HEK293T (cell line): ENCODE measurements at regions not wholly inside any gene's neighbourhood (a gene's known extent, or its start where the extent isn't known, plus 50 kb on each side); places are given as distances from the start of the nearest gene placed in this dataset.

Source experiments
- CTCF ChIA-PET: fragments of 350-600 bp; formaldehyde crosslinking; extraction: SDS; loops from one replicate; lab custom pipeline; 2021; ENCODE audit warnings: antibody characterized with exemption, inconsistent platforms; lab: Yijun Ruan, JAX
- POLR2A ChIA-PET: fragments of 350-600 bp; formaldehyde crosslinking; extraction: SDS; loops from one replicate; lab custom pipeline; 2020; ENCODE audit warnings: antibody characterized with exemption, inconsistent platforms; lab: Yijun Ruan, JAX
- DNase-seq: peaks from one replicate; pipeline ENCODE4 v3.0.0; 2012; ENCODE audit warnings: mixed read lengths; ENCODE audit errors: extremely low spot score
- ARNT ChIP-seq: fragments of 450-650 bp; IDR thresholded peaks from 2 replicates; pipeline ENCODE4 v1.6.1; 2017; ENCODE audit warnings: mild to moderate bottlenecking
- BHLHE40 ChIP-seq: fragments of 450-650 bp; IDR thresholded peaks from 2 replicates; pipeline ENCODE4 v1.6.1; 2016; ENCODE audit warnings: mild to moderate bottlenecking, moderate library complexity, borderline replicate concordance
- CTBP1 ChIP-seq: fragments of 450-650 bp; IDR thresholded peaks from 2 replicates; pipeline ENCODE4 v1.6.1; 2016; ENCODE audit warnings: borderline replicate concordance
- ELF4 ChIP-seq: fragments of 450-650 bp; IDR thresholded peaks from 2 replicates; pipeline ENCODE4 v1.6.1; 2017; ENCODE audit warnings: antibody characterized with exemption
- FOXA1 ChIP-seq: fragments of 450-650 bp; IDR thresholded peaks from 2 replicates; pipeline ENCODE4 v1.6.1; 2016; ENCODE audit warnings: mild to moderate bottlenecking
- FOXK2 ChIP-seq: fragments of 450-650 bp; IDR thresholded peaks from 2 replicates; pipeline ENCODE4 v1.6.1; 2016; ENCODE audit warnings: mild to moderate bottlenecking
- FOXM1 ChIP-seq: fragments of 450-650 bp; IDR thresholded peaks from 2 replicates; pipeline ENCODE4 v1.6.1; 2017; ENCODE audit warnings: mild to moderate bottlenecking, borderline replicate concordance
- HDGF ChIP-seq: fragments of 450-650 bp; IDR thresholded peaks from 2 replicates; pipeline ENCODE4 v1.6.1; 2017; ENCODE audit warnings: antibody characterized with exemption, borderline replicate concordance
- L3MBTL2 ChIP-seq: fragments of 450-650 bp; conservative IDR thresholded peaks from 2 replicates; pipeline ENCODE4 v1.6.1; 2016; ENCODE audit warnings: mild to moderate bottlenecking
- LEF1 ChIP-seq: fragments of 450-650 bp; IDR thresholded peaks from 2 replicates; pipeline ENCODE4 v1.6.1; 2017; ENCODE audit warnings: mild to moderate bottlenecking, borderline replicate concordance
- NFRKB ChIP-seq: fragments of 450-650 bp; IDR thresholded peaks from 2 replicates; pipeline ENCODE4 v1.6.1; 2016; ENCODE audit warnings: mild to moderate bottlenecking, moderate library complexity
- SP1 ChIP-seq: fragments of 450-650 bp; IDR thresholded peaks from 2 replicates; pipeline ENCODE4 v1.6.1; 2017
- SUZ12 ChIP-seq: fragments of 450-650 bp; IDR thresholded peaks from 2 replicates; pipeline ENCODE4 v1.6.1; 2016; ENCODE audit warnings: mild to moderate bottlenecking
- TARDBP ChIP-seq: fragments of 450-650 bp; IDR thresholded peaks from 2 replicates; pipeline ENCODE4 v1.6.1; 2016
- ZNF384 ChIP-seq: fragments of 450-650 bp; IDR thresholded peaks from 2 replicates; pipeline ENCODE4 v1.6.1; 2016
- TF ChIP-seq, protein P1 (sequence below): fragments of 450-650 bp; IDR thresholded peaks from 2 replicates; pipeline ENCODE4 v1.6.1; 2016

DNA sequence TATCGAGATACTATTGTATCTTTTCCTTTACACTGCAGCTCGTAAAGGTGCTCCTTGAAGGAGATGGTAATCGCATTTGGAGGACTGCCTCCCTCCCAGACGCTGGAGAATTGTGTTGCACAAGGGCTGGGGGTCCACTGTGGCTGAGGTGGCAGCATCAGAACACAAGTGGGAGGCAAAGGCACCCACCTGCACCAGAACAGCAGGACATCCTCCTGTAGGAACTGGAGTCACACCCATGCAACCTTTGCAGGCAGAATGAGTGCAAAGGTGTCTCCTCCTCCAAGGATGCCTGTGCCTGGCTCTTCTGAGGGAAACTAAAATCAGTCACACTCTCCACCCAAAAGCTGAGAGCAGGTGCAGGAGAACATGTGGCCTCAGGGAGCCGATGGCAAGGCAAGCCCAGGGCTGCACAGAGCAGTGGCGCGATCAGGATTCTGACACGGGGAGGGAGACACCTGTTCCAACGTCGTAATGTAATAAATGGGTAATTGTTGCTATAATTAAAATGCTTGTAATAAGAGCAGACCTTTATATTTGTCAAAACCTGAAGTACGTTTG, 1501.4 kb downstream of the TBC1D22A start:
- ChIA-PET POLR2A (no interaction called here), CTCF (no interaction called here)
- no peak for TF ChIP-seq FOXM1
- no peak for TF ChIP-seq L3MBTL2
- no peak for TF ChIP-seq CTBP1
- TF ChIP-seq, protein P1, sequence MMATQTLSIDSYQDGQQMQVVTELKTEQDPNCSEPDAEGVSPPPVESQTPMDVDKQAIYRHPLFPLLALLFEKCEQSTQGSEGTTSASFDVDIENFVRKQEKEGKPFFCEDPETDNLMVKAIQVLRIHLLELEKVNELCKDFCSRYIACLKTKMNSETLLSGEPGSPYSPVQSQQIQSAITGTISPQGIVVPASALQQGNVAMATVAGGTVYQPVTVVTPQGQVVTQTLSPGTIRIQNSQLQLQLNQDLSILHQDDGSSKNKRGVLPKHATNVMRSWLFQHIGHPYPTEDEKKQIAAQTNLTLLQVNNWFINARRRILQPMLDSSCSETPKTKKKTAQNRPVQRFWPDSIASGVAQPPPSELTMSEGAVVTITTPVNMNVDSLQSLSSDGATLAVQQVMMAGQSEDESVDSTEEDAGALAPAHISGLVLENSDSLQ, result no peak
- no peak for TF ChIP-seq HDGF
- no peak for TF ChIP-seq LEF1
- DNase-seq, result no peak

DNA sequence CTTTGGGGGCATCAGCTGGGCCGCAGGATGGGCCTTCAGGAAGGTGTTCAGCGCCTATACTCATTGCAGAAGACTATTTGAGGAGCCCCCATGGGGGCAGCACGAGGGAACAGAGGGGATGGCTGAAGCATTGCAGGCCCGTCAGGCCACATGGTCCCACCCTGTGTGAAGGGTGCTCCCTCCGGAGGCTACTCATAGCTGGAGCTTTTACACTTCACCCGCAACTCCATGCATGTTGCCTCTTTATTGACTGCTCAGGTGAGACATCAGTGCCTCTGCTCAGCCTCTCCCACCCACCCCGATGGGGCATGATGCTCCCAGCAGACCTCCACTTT, 1500.9 kb downstream of the TBC1D22A start:
- ChIA-PET POLR2A (no interaction called here), CTCF (no interaction called here)
- DNase-seq, result no peak
- TF ChIP-seq, protein P1, result no peak
- no peak for TF ChIP-seq CTBP1
- no peak for TF ChIP-seq HDGF
- TF ChIP-seq L3MBTL2, result no peak
- TF ChIP-seq NFRKB, result no peak
- TF ChIP-seq SUZ12, result no peak
- TF ChIP-seq FOXA1, result no peak
- no peak for TF ChIP-seq FOXK2
- TF ChIP-seq LEF1, result no peak
- TF ChIP-seq ELF4, result no peak
- TF ChIP-seq TARDBP, result no peak
- no peak for TF ChIP-seq FOXM1
- TF ChIP-seq ARNT, result no peak
- no peak for TF ChIP-seq BHLHE40
- TF ChIP-seq ZNF384, result no peak
- TF ChIP-seq SP1, result no peak

DNA sequence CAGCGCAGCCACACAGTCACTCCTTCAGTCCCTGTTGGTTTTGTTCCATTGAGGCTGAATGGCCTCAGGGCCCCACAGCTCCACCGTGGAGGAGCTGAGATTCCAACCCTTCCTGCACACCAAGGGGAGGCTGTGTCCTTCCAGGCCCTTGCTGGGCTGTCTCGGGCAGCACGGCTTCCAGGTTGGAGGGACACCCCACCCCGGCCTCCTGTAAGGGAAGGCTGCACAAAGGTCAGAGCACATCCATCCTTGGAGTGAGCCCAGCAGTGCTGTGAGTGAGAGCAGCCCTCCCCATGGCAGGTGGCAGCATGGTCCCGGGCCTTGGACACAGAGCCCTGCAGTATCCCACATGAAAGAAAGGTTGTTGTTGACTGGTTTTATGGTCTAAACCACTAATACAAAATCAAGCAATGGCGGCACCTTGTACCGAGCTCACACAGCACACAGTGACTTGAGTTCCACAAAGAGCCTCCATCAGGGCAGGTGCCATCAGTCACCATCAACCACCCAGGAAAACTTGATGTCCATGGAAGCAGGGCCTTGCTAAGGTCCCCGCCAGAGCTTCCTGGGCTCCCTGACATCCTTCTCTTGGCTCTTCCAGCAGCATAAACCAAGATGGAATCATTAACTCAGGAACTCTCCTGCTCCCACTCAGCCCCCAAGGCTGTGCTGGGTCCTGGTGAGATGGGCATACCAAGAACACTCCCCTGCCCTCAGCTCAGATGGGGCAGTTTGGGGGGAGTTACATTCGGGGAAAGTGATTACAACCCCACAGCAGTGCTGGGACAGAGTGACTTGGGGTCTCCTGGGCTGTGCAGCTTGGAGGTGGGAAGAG, 1500.4 kb downstream of the TBC1D22A start:
- CTCF ChIA-PET, result no interaction called here
- TF ChIP-seq FOXK2 (no peak), SUZ12 (no peak), HDGF (no peak), BHLHE40 (no peak), ARNT (no peak), SP1 (no peak), ELF4 (no peak), TARDBP (no peak), LEF1 (no peak)
- TF ChIP-seq, protein P1, result no peak
- DNase-seq, result no peak
- POLR2A ChIA-PET, result no interaction called here

- no peak for DNase-seq
- ChIA-PET CTCF (no interaction called here), POLR2A (no interaction called here)
- no peak for TF ChIP-seq FOXM1
- no peak for TF ChIP-seq ELF4
Observed at GRCh38 chr22:48261706-48262105, 1499.3 kb downstream of the TBC1D22A start.

- POLR2A ChIA-PET, result no interaction called here
Observed at GRCh38 chr22:48261048-48261621, 1498.7 kb downstream of the TBC1D22A start.

More at GRCh38 chr22:48261048-48261621, 1498.7 kb downstream of the TBC1D22A start:
- TF ChIP-seq ELF4 (no peak), LEF1 (no peak), L3MBTL2 (no peak), FOXM1 (no peak), FOXK2 (no peak), TARDBP (no peak), CTBP1 (no peak), HDGF (no peak), ZNF384 (no peak), BHLHE40 (no peak), NFRKB (no peak), FOXA1 (no peak), SUZ12 (no peak), ARNT (no peak), SP1 (no peak)
- TF ChIP-seq, protein P1, result no peak
- no peak for DNase-seq
- CTCF ChIA-PET, result no interaction called here
